ENCODE measurements at regions not wholly inside any gene's neighbourhood (a gene's known extent, or its start where the extent isn't known, plus 50 kb on each side); places are given as distances from the start of the nearest gene placed in this dataset.
"Not testable (repeated sequence)": the region's sequence is repeated elsewhere in the genome, so short reads cannot be mapped to it uniquely, and the experiment has no call there.

- DNase-seq = no peak
Measured at GRCh38 chr10:84876116-84876999, 548.0 kb downstream of the CCSER2 start.

- DNase-seq = no peak
Measured at GRCh38 chr10:84879991-84880390, 551.6 kb downstream of the CCSER2 start.

- not testable (repeated sequence) for DNase-seq
Measured at GRCh38 chr10:84881696-84882095, 553.3 kb downstream of the CCSER2 start.

DNA sequence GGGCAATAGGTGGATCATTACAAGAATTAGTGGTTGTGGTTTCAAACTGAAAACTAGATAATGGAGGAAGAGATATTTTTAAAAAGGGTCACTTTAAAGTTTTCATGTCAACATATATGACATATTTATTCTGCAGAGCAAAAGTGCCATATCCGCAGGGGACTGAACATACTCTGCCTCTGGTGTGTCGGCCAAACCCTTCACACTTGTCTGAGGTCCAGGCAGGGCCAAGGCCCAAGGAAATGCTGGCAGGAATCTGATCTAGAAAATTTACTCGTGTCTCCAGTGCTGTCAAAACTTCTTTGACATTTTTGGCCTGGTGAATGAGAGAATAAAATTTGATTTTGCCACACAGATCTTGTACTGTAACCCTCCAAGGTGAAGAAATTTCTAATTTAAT, 562.3 kb downstream of the CCSER2 start:
- DNase-seq = no peak

- DNase-seq = no peak
Measured at GRCh38 chr10:84891631-84892030, 563.2 kb downstream of the CCSER2 start.

GRCh38 chr10:84895541-84895940, 567.2 kb downstream of the CCSER2 start:
- DNase-seq = no peak

- DNase-seq = no peak
Measured at GRCh38 chr10:84896909-84897308, 568.5 kb downstream of the CCSER2 start.

- no peak for DNase-seq
Measured at GRCh38 chr10:84899268-84899667, 570.9 kb downstream of the CCSER2 start.

DNA sequence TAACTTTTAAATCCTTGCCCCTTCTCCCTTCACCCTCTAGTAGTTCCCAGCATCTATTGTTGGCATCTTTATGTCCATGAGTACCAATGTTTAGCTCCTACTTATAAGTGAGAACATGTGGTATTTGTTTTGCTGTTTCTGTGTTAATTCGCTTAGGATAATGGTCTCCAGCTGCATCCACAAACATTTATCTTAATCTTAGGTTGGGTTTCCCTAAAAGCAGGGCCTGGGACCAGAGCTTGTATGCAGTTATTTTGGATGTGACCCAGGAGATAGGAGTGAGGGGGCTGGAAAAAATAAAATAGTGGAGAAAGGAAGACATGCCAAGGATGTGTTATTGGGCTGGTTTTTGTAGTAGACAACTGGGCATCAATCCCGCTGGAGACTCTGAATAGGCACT, 571.8 kb downstream of the CCSER2 start:
- no peak for DNase-seq

- no peak for DNase-seq
Measured at GRCh38 chr10:84901885-84902284, 573.5 kb downstream of the CCSER2 start.

DNA sequence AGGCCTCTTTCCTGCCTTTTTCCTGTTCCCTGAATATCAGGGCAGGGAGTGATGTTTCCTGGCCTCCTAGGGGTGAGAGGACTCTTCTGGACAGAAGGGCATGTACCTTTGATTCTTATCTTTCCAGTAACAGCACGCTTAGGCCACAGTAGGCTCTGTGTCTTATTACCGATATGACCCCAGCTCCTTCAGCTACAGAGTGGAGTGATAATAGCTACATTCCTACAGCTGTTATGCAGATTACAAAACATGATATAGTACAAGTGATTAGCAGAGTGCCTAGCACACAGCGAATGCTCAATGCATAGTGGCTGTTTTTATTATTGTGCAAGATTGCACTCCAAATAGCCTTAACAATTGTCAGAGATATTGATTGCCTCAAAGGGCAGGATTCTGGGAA, 574.2 kb downstream of the CCSER2 start:
- DNase-seq = no peak

- no peak for DNase-seq
Measured at GRCh38 chr10:84903320-84903719, 574.9 kb downstream of the CCSER2 start.

GRCh38 chr10:84907461-84908009, 579.1 kb downstream of the CCSER2 start:
- DNase-seq = no peak

DNA sequence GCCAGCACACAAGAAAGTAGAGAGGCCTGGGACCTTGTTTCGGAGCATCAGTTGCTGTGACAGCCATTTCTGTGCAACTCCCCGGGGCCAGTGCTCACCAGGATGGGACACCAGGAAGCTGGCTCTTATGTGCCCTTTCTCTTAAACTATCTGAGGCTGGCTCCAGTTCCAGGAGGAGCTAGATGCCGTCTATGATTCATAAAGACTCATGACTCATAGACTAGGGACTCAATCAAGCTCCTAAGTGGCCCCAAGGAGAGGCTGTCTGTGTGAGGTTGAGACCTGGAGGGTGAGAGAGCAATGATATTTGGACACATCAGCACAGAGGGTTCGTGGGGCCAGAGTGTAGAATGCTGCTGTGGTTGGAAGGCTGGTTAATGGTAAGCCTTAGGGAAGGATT, 580.1 kb downstream of the CCSER2 start:
- no peak for DNase-seq

GRCh38 chr10:84921701-84922100, 593.3 kb downstream of the CCSER2 start:
- DNase-seq = no peak

- DNase-seq = no peak
Measured at GRCh38 chr10:84924131-84924530, 595.7 kb downstream of the CCSER2 start.

DNA sequence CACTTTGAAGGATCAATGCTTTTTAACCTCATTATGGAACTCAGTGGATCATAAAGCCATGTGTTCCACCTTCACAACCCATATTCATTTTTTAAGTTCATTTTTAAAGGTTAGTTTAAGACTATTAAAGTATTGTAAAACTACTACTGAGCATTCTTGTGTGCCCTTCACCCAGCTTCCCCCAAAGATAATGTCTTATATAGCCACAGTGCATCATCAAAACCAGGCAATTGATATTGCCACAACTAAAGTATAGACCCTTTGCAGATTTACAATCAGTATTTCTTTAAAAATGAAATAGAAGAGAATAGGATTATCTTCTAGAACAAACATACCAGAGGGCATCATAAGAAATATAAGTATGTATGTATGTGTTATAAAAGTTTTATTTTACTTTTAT, 597.1 kb downstream of the CCSER2 start:
- DNase-seq = no peak

DNA sequence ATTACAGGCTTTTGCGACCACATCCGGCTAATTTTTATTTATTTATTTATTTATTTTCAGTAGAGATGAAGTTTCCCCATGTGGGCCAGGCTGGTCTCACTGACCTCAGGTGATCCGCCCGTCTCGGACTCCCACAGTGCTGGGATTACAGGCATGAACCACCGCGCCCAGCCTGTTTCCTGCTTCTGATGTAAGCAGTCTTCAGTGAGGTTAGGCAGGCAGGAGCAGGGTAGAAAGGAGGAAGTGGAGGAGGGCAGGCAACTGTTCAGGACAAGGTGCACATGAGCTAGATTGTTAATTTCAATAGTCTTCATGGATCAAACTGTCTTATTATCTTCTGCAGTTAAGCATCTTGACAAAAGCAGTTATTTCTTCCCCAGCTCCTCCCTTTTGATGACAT, 605.0 kb downstream of the CCSER2 start:
- DNase-seq = no peak

DNA sequence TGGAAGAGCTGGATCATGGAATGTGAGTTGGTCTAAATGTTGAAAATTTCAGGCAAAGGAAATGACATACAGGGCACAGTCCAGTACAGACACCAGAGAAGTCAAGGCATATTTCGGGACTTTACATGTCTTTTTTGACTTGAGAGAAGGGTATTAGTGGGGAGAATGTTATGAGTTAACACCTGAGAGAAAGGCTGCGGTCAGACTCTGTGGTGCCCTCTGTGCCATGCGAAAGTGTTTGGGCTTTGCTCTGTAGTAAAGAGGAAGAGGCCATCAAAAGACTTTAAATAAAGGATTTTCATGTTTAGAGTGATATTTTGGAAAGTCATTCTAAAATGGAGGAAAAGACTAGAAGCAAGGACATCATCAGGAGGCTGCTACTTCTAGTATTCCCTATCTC, 607.4 kb downstream of the CCSER2 start:
- DNase-seq = no peak

DNA sequence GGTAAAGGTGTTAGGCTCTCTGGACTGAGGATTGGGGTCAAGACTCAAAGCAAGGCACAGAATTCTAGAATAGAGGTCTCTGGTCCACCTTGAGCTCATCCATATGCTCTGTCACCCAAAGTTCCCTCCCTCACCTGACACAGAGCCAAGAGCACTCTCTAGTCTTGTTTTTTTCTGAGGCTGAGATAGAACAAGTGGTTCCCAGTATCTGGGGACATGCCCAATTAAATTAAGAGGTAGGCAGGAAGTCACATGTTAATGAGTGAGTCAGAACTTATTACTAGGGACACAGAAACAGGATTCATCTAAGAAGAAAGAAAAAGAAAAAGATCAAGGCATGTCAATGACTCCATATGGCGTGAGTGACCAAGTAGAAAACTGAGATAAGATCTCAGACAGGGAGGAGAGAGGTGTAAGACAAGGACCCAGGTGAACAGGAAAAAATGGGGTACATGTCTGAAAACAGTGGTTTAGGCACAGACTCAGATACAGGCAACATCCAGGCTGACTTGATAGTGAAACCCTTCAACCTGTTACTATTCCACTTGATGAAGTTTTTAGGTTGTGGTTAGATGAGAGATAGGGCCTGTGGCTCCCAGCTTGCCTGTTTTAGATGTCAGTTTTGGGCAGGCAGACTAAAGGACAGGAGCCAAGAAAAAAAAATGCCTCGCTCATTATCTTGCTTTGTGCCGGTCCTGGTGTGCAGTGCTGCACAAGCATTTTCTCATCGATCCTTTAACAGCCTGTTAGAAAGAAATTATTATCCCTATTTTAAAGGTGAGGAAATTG, 609.9 kb downstream of the CCSER2 start:
- DNase-seq = no peak

- DNase-seq = no peak
Measured at GRCh38 chr10:84943541-84943940, 615.2 kb downstream of the CCSER2 start.

DNA sequence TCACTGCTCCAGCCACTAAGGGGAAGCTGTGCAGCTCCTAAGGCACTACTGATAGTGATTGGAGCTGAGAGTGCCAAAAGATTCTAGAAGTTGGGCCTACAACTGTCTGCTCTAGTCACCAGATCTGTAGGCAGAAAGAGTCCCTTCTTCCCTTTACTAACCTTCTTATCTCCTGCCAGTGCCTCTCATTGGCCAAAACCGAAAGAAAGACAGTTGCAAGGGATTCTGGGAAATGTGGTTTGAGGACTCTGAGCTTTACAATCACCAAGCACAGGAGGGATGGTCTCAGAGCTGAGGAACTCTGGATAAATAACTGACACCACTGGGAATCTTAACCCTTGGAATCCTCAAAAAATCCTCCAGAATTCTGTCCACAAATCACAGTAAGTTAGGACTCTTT, 615.8 kb downstream of the CCSER2 start:
- no peak for DNase-seq

DNA sequence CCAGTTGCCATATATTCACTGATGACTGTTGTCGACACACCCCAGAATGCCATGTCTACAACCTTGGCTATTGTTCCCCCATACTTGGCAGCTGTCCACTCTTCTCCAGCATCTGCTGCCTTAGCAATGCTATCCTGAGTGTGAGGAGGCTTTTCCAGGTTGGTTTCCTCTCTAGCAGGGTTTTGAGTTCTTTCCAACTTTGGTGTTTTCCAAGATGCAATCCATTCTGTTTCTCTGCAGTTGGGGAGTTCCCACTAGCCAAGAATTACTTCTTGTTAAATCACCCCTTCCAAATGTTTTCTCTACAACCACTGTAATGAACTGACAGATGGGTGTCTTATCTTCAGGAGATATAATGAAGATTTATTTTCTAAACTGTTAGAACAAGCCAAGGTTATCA, 617.4 kb downstream of the CCSER2 start:
- no peak for DNase-seq

GRCh38 chr10:84946904-84947303, 618.5 kb downstream of the CCSER2 start:
- no peak for DNase-seq

Data from GF-D8 (cell line).